ENCODE measurements at regions not wholly inside any gene's neighbourhood (a gene's known extent, or its start where the extent isn't known, plus 50 kb on each side); places are given as distances from the start of the nearest gene placed in this dataset.

DNA sequence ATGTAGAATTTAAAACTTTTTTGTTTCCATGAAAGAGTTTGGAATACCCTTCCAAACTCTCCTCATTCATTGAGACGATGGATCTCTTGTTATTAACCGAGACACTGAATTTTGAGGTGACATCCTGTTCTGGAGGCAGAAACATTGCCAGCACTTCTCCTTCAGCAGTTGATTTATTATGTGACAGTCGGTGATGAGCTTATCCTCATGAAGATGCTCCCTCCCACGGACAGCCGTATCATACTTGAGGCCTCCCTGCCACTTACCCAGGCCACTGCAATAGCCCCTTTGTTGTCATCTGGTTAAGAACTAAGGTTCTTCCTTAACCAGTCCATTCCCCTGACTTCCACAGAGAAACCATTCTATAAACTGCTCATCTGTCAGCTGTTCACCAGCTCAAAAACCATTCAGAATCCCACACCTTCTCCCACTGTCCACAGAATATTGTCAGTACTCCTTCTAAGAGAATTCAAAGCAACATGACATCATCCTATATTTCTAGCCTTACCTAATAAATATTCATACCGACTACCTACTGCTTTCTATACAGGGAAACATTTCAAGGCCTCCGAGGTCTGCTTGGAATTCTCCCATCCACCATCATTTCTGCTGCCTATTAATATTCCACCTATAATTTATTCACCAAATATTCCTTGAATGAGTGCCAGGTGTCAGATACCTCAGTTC, 139.0 kb upstream of the TRIB2 start:
- ATAC-seq (no peak), DNase-seq (ENCODE audit: low read depth, low spot score) (no peak)
- Histone ChIP-seq H3K4me1 (ENCODE audit: control insufficient read depth in 1 of 2, insufficient read depth in 2 of 2, low read length in 2 of 2) (no peaks in the 10 kb centered on the region), H3K9me3 (ENCODE audit: control insufficient read depth in 1 of 2, insufficient read depth in 1 of 2, low read depth in 1 of 2, low read length in 2 of 2) (no peaks in the 10 kb centered on the region), H3K9ac (ENCODE audit: low read length) (no peak overlapping the region), H3K27ac (ENCODE audit: low read depth, low read length) (no peak overlapping the region), H3K4me3 (replicated peaks in 1 of 2; ENCODE audit: low read depth in 1 of 2, low read length in 2 of 2) (no peak overlapping the region), H3K36me3 (ENCODE audit: control insufficient read depth in 1 of 2, insufficient read depth in 2 of 2, low read length in 2 of 2) (no peaks in the 10 kb centered on the region), H3K9me2 (ENCODE audit: insufficient read depth) (no peaks in the 10 kb centered on the region), H4K20me1 (ENCODE audit: insufficient read depth) (no peaks in the 10 kb centered on the region), H2AFZ (ENCODE audit: low read depth, low read length, poor library complexity, severe bottlenecking) (no peak overlapping the region), H3K4me2 (ENCODE audit: low read length) (no peak overlapping the region), H3K27me3 (ENCODE audit: insufficient read depth, low read length) (no peaks in the 10 kb centered on the region), H3K79me2 (ENCODE audit: insufficient read depth, low read length) (no peaks in the 10 kb centered on the region)
- no TSS peak for BruUV-seq (replicated peaks)
- intact Hi-C loops (cut with micrococcal nuclease) = no loop called here
- ChIA-PET RAD21 (ENCODE audit: low non-redundant PET in 1 of 2, low total read pairs in 2 of 2, uncharacterized antibody in 2 of 2, unreplicated experiment in 2 of 2) (no interaction called here), POLR2A (no interaction called here), CTCF (no interaction called here)
- TF ChIP-seq SP1 (IDR thresholded peaks at IDR 0.05; ENCODE audit: low read depth) (no peak), POLR2A (IDR thresholded peaks at IDR 0.05; ENCODE audit: borderline replicate concordance, extremely low read depth, insufficient read depth, insufficient read length) (no peak), EZH2phosphoT487 (IDR thresholded peaks at IDR 0.05; ENCODE audit: borderline replicate concordance) (no peak), POLR2AphosphoS5 (IDR thresholded peaks at IDR 0.05; ENCODE audit: low read depth, low read length) (no peak)

- intact Hi-C loops (cut with micrococcal nuclease) = no loop called here
- no peaks in the 10 kb centered on the region for H3K36me3 ChIP-seq (ENCODE audit: control insufficient read depth in 1 of 2, insufficient read depth in 2 of 2, low read length in 2 of 2)
- no peaks in the 10 kb centered on the region for H3K4me1 ChIP-seq (ENCODE audit: control insufficient read depth in 1 of 2, insufficient read depth in 2 of 2, low read length in 2 of 2)
- CTCF ChIA-PET = no interaction called here
- POLR2A ChIA-PET = no interaction called here
- H3K79me2 ChIP-seq (ENCODE audit: insufficient read depth, low read length) = no peaks in the 10 kb centered on the region
- H4K20me1 ChIP-seq (ENCODE audit: insufficient read depth) = no peaks in the 10 kb centered on the region
- H3K27ac ChIP-seq (ENCODE audit: low read depth, low read length) = no peak overlapping the region
- RAD21 ChIA-PET (ENCODE audit: low non-redundant PET in 1 of 2, low total read pairs in 2 of 2, uncharacterized antibody in 2 of 2, unreplicated experiment in 2 of 2) = no interaction called here
- no peaks in the 10 kb centered on the region for H3K27me3 ChIP-seq (ENCODE audit: insufficient read depth, low read length)
- DNase-seq (ENCODE audit: low read depth, low spot score) (no peak), ATAC-seq (no peak)
- no peaks in the 10 kb centered on the region for H3K9me2 ChIP-seq (ENCODE audit: insufficient read depth)
- no TSS peak for BruUV-seq (replicated peaks)
- no peak overlapping the region for H3K9ac ChIP-seq (ENCODE audit: low read length)
- TF ChIP-seq, protein P1, sequence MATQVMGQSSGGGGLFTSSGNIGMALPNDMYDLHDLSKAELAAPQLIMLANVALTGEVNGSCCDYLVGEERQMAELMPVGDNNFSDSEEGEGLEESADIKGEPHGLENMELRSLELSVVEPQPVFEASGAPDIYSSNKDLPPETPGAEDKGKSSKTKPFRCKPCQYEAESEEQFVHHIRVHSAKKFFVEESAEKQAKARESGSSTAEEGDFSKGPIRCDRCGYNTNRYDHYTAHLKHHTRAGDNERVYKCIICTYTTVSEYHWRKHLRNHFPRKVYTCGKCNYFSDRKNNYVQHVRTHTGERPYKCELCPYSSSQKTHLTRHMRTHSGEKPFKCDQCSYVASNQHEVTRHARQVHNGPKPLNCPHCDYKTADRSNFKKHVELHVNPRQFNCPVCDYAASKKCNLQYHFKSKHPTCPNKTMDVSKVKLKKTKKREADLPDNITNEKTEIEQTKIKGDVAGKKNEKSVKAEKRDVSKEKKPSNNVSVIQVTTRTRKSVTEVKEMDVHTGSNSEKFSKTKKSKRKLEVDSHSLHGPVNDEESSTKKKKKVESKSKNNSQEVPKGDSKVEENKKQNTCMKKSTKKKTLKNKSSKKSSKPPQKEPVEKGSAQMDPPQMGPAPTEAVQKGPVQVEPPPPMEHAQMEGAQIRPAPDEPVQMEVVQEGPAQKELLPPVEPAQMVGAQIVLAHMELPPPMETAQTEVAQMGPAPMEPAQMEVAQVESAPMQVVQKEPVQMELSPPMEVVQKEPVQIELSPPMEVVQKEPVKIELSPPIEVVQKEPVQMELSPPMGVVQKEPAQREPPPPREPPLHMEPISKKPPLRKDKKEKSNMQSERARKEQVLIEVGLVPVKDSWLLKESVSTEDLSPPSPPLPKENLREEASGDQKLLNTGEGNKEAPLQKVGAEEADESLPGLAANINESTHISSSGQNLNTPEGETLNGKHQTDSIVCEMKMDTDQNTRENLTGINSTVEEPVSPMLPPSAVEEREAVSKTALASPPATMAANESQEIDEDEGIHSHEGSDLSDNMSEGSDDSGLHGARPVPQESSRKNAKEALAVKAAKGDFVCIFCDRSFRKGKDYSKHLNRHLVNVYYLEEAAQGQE (IDR thresholded peaks at IDR 0.05; ENCODE audit: low read depth) = no peak
- no peak for TF ChIP-seq POLR2AphosphoS5 (IDR thresholded peaks at IDR 0.05; ENCODE audit: low read depth, low read length)
- no peak for TF ChIP-seq EZH2phosphoT487 (IDR thresholded peaks at IDR 0.05; ENCODE audit: borderline replicate concordance)
- TF ChIP-seq FOSL1 (IDR thresholded peaks at IDR 0.05; ENCODE audit: low read depth) = no peak
- TF ChIP-seq EZH2 (IDR thresholded peaks at IDR 0.05) = no peak
- no peak for TF ChIP-seq ATF3 (IDR thresholded peaks at IDR 0.05)
- no peak for TF ChIP-seq JUND (IDR thresholded peaks at IDR 0.05)
- TF ChIP-seq ELF1 (IDR thresholded peaks at IDR 0.05; ENCODE audit: borderline replicate concordance, low read depth) = no peak
- TF ChIP-seq EGR1 (IDR thresholded peaks at IDR 0.05; ENCODE audit: low read depth) = no peak
- TF ChIP-seq, protein P2, sequence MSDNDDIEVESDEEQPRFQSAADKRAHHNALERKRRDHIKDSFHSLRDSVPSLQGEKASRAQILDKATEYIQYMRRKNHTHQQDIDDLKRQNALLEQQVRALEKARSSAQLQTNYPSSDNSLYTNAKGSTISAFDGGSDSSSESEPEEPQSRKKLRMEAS (IDR thresholded peaks at IDR 0.05) = no peak
- no peak for TF ChIP-seq ZNF274 (IDR thresholded peaks at IDR 0.05; ENCODE audit: low read depth, low read length)
- TF ChIP-seq ZFX (IDR thresholded peaks at IDR 0.05) = no peak
- no peak for TF ChIP-seq RAD21 (IDR thresholded peaks at IDR 0.05; ENCODE audit: low read depth)
- no peak overlapping the region for H3K4me3 ChIP-seq (replicated peaks in 1 of 2; ENCODE audit: low read depth in 1 of 2, low read length in 2 of 2)
- H3K9me3 ChIP-seq (ENCODE audit: control insufficient read depth in 1 of 2, insufficient read depth in 1 of 2, low read depth in 1 of 2, low read length in 2 of 2) = no peaks in the 10 kb centered on the region
- H2AFZ ChIP-seq (ENCODE audit: low read depth, low read length, poor library complexity, severe bottlenecking) = no peak overlapping the region
- no peak overlapping the region for H3K4me2 ChIP-seq (ENCODE audit: low read length)
Measured at GRCh38 chr2:12579018-12579417, 137.7 kb upstream of the TRIB2 start.
